Skeletal muscle satellite cell (primary cell): ENCODE measurements at regions not wholly inside any gene's neighbourhood (a gene's known extent, or its start where the extent isn't known, plus 50 kb on each side); places are given as distances from the start of the nearest gene placed in this dataset.

Experiments
- H3K27me3 ChIP-seq: 2 replicates; pipeline ENCODE4 v1.7.0; 2013; ENCODE audit warnings: low read length; ENCODE audit not compliant: control insufficient read depth, insufficient read depth
- H3K36me3 ChIP-seq: 2 replicates; pipeline ENCODE4 v1.7.0; 2013; ENCODE audit warnings: mild to moderate bottlenecking, control low read depth, low read length; ENCODE audit not compliant: insufficient read depth
- H3K4me1 ChIP-seq: 2 replicates; pipeline ENCODE4 v1.7.0; 2013; ENCODE audit warnings: low read length; ENCODE audit not compliant: control insufficient read depth, insufficient read depth
- H3K4me2 ChIP-seq: 2 replicates; pipeline ENCODE4 v1.7.0; 2013; ENCODE audit warnings: mild to moderate bottlenecking, low read length
- H3K4me3 ChIP-seq: 2 replicates; pipeline ENCODE4 v1.7.0; 2013; ENCODE audit warnings: low read length
- H3K9ac ChIP-seq: 2 replicates; pipeline ENCODE4 v1.7.0; 2013; ENCODE audit warnings: mild to moderate bottlenecking, low read depth, low read length, moderate library complexity
- H3K9me3 ChIP-seq: replicated peaks from 2 replicates; pipeline ENCODE4 v1.7.0; 2013; ENCODE audit warnings: mild to moderate bottlenecking, control low read depth, low read length

- no peaks in the 10 kb centered on the region for H3K9me3 ChIP-seq
- no peaks in the 10 kb centered on the region for H3K27me3 ChIP-seq
- H3K4me2 ChIP-seq: no peak overlapping the region
- no peak overlapping the region for H3K4me3 ChIP-seq
- H3K4me1 ChIP-seq: peaks cover 4% of the 10 kb centered on the region
- no peak overlapping the region for H3K9ac ChIP-seq
- no peaks in the 10 kb centered on the region for H3K36me3 ChIP-seq
Measured at GRCh38 chr9:14560194-14560593, 133.0 kb downstream of the ZDHHC21 start.

GRCh38 chr9:14554886-14555285 is 138.3 kb downstream of the ZDHHC21 start:
- Histone ChIP-seq H3K4me1 (peaks cover 11% of the 10 kb centered on the region), H3K27me3 (no peaks in the 10 kb centered on the region), H3K4me3 (peak overlapping the region; percentile 33), H3K4me2 (peak overlapping the region; percentile 36), H3K36me3 (no peaks in the 10 kb centered on the region), H3K9ac (no peak overlapping the region), H3K9me3 (no peaks in the 10 kb centered on the region)

- H3K4me3 ChIP-seq: no peak overlapping the region
- H3K4me1 ChIP-seq: no peaks in the 10 kb centered on the region
- H3K36me3 ChIP-seq: no peaks in the 10 kb centered on the region
- H3K4me2 ChIP-seq: no peak overlapping the region
- no peaks in the 10 kb centered on the region for H3K27me3 ChIP-seq
- no peak overlapping the region for H3K9ac ChIP-seq
- H3K9me3 ChIP-seq: no peaks in the 10 kb centered on the region
Measured at GRCh38 chr9:14547245-14548060, 145.8 kb downstream of the ZDHHC21 start.

GRCh38 chr9:14546693-14547092 is 146.5 kb downstream of the ZDHHC21 start:
- Histone ChIP-seq H3K36me3 (no peaks in the 10 kb centered on the region), H3K4me3 (no peak overlapping the region), H3K4me1 (no peaks in the 10 kb centered on the region), H3K4me2 (no peak overlapping the region), H3K9me3 (no peaks in the 10 kb centered on the region), H3K9ac (no peak overlapping the region), H3K27me3 (no peaks in the 10 kb centered on the region)

GRCh38 chr9:14542071-14542470 is 151.2 kb downstream of the ZDHHC21 start:
- H3K9me3 ChIP-seq: no peaks in the 10 kb centered on the region
- no peak overlapping the region for H3K4me3 ChIP-seq
- H3K4me1 ChIP-seq: no peaks in the 10 kb centered on the region
- H3K36me3 ChIP-seq: no peaks in the 10 kb centered on the region
- H3K27me3 ChIP-seq: no peaks in the 10 kb centered on the region
- H3K9ac ChIP-seq: no peak overlapping the region
- no peak overlapping the region for H3K4me2 ChIP-seq

GRCh38 chr9:14538526-14538925 is 154.7 kb downstream of the ZDHHC21 start:
- no peak overlapping the region for H3K4me2 ChIP-seq
- H3K4me1 ChIP-seq: no peaks in the 10 kb centered on the region
- H3K4me3 ChIP-seq: no peak overlapping the region
- H3K9ac ChIP-seq: no peak overlapping the region
- no peaks in the 10 kb centered on the region for H3K9me3 ChIP-seq
- H3K36me3 ChIP-seq: no peaks in the 10 kb centered on the region
- H3K27me3 ChIP-seq: peaks cover 17% of the 10 kb centered on the region

- peaks cover 10% of the 10 kb centered on the region for H3K4me1 ChIP-seq
- no peak overlapping the region for H3K4me3 ChIP-seq
- no peaks in the 10 kb centered on the region for H3K9me3 ChIP-seq
- H3K36me3 ChIP-seq: no peaks in the 10 kb centered on the region
- peaks cover 17% of the 10 kb centered on the region for H3K27me3 ChIP-seq
- no peak overlapping the region for H3K4me2 ChIP-seq
- H3K9ac ChIP-seq: no peak overlapping the region
Measured at GRCh38 chr9:14535161-14535955, 157.9 kb downstream of the ZDHHC21 start.

GRCh38 chr9:14533867-14534640 is 159.2 kb downstream of the ZDHHC21 start:
- Histone ChIP-seq H3K27me3 (peaks cover 17% of the 10 kb centered on the region), H3K4me1 (peaks cover 10% of the 10 kb centered on the region), H3K9me3 (no peaks in the 10 kb centered on the region), H3K36me3 (no peaks in the 10 kb centered on the region), H3K4me3 (no peak overlapping the region), H3K9ac (no peak overlapping the region), H3K4me2 (no peak overlapping the region)

GRCh38 chr9:14532456-14533115 is 160.6 kb downstream of the ZDHHC21 start:
- H3K36me3 ChIP-seq: no peaks in the 10 kb centered on the region
- H3K4me3 ChIP-seq: no peak overlapping the region
- peaks cover 17% of the 10 kb centered on the region for H3K27me3 ChIP-seq
- H3K4me2 ChIP-seq: no peak overlapping the region
- no peaks in the 10 kb centered on the region for H3K9me3 ChIP-seq
- no peak overlapping the region for H3K9ac ChIP-seq
- peaks cover 10% of the 10 kb centered on the region for H3K4me1 ChIP-seq

GRCh38 chr9:14531341-14532269 is 161.6 kb downstream of the ZDHHC21 start:
- Histone ChIP-seq H3K9ac (no peak overlapping the region), H3K4me2 (no peak overlapping the region), H3K36me3 (no peaks in the 10 kb centered on the region), H3K4me3 (no peak overlapping the region), H3K27me3 (peaks cover 17% of the 10 kb centered on the region), H3K9me3 (no peaks in the 10 kb centered on the region), H3K4me1 (peaks cover 10% of the 10 kb centered on the region)
